ENCODE measurements at regions not wholly inside any gene's neighbourhood (a gene's known extent, or its start where the extent isn't known, plus 50 kb on each side); places are given as distances from the start of the nearest gene placed in this dataset.

DNA sequence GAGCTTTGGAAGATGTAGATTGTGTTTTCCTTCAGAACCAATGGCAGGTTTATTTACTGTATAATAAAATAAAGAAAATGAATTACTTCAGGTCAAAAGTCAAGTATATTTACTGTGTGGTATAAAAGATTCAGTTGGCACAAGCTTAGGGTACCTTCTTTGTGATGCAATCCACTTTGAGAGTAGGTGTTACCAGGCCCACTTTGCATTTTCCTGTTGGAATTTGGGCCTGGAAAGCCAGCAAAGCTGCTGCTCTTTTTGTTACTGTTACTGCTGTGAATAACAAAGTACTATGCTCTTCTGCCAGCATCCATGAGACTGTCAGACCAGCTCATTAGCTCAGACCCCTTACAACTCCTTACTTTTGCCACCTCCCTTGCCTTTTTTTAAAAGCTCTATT is 649.0 kb upstream of the SEL1L start:
- Mint-ChIP-seq H3K4me3 (no peak overlapping the region), H3K9me3 (ENCODE audit: low read depth) (peaks cover 18% of the 10 kb centered on the region), H3K27me3 (no peaks in the 10 kb centered on the region), H3K36me3 (no peaks in the 10 kb centered on the region), H3K4me1 (no peaks in the 10 kb centered on the region), H3K27ac (no peak overlapping the region)
- no peak for DNase-seq
- no peak for ATAC-seq
- CTCF ChIA-PET, result no interaction called here

DNA sequence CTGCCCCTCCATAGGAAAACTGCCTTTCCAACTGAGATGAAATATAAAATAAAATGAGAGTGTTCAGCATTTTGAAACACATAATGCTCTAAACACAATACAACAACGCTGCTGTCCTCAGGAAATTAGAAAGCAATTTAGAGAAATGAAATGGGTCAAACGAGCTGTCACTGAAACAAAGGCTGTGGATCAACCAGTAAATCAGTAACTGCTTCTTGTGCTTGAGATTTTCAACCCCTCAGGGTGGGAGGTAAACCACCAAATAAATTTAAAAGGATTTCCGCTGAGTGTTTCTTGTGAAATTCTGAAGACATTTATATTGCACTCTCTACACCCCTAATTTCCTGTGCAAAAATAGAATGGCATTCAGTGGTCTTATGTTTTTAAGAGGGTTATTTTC is 657.1 kb upstream of the SEL1L start:
- H3K9me3 Mint-ChIP-seq (ENCODE audit: low read depth), result peaks cover 13% of the 10 kb centered on the region
- H3K4me1 Mint-ChIP-seq, result no peaks in the 10 kb centered on the region
- H3K4me3 Mint-ChIP-seq, result no peak overlapping the region
- no peaks in the 10 kb centered on the region for H3K36me3 Mint-ChIP-seq
- no peaks in the 10 kb centered on the region for H3K27me3 Mint-ChIP-seq
- ATAC-seq, result no peak
- no peak overlapping the region for H3K27ac Mint-ChIP-seq
- CTCF ChIA-PET, result no interaction called here
- no peak for DNase-seq

DNA sequence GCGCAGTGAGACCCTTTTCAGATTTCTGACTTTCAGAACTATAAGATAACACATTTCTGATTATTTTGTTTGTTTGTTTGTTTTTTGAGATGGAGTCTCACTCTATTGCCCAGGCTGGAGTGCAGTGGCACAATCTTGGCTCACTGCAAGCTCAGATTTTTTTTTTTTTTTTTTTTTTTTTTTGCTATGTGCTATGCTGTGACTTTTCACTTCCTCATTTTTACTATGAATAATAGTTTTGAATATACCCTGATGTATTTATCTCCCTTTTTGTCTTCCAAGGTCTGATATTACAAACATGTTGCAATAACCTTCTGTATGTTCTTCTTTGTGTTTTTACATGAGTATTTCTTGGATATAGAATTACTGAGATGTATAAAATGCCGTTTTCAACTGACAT is 658.7 kb upstream of the SEL1L start:
- peaks cover 13% of the 10 kb centered on the region for H3K9me3 Mint-ChIP-seq (ENCODE audit: low read depth)
- DNase-seq (no peak), ATAC-seq (no peak)
- H3K4me1 Mint-ChIP-seq, result no peaks in the 10 kb centered on the region
- no peaks in the 10 kb centered on the region for H3K27me3 Mint-ChIP-seq
- no peaks in the 10 kb centered on the region for H3K36me3 Mint-ChIP-seq
- CTCF ChIA-PET, result no interaction called here
- no peak overlapping the region for H3K4me3 Mint-ChIP-seq
- no peak overlapping the region for H3K27ac Mint-ChIP-seq

DNA sequence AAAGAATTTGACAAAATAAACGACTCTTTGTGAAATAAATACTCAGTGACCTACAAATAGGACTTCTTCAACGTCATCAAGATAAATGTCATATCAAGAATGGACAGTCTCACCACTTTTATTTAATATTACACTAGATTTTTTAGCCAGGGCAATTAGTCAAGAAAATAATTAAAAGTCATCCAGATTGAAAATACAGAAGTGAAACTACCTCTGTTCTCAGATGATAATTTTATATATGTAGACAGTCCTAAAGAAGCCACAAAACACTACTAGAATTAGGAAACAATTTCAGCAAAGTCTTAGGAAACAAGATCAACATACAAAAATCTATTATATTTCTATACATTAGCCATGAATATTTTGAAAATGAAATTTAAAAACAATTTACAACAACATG is 689.6 kb upstream of the SEL1L start:
- no peaks in the 10 kb centered on the region for H3K36me3 Mint-ChIP-seq
- CTCF ChIA-PET, result no interaction called here
- no peaks in the 10 kb centered on the region for H3K4me1 Mint-ChIP-seq
- peaks cover 8% of the 10 kb centered on the region for H3K9me3 Mint-ChIP-seq (ENCODE audit: low read depth)
- no peak for ATAC-seq
- no peak overlapping the region for H3K4me3 Mint-ChIP-seq
- DNase-seq, result no peak
- H3K27me3 Mint-ChIP-seq, result no peaks in the 10 kb centered on the region
- no peak overlapping the region for H3K27ac Mint-ChIP-seq

DNA sequence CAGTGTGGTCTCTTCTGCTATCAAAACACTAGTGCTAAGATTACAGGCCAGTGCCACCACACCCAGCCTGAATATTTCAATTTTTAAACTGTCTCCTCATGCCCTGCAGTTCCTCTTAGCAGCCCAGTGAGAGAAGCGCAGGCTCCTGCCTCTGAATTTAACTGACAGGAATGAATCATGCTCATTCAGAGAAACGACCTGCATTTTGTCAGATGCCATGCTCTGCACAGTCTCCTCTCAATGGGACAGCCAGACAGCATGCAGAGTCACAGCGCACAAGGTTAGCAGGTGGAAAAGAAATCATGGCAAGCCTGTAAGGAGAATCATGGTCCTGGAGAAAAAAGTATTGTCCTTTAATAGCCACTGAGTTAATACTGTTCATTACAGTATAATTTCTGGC is 691.0 kb upstream of the SEL1L start:
- Mint-ChIP-seq H3K4me3 (no peak overlapping the region), H3K27ac (no peak overlapping the region), H3K9me3 (ENCODE audit: low read depth) (peaks cover 8% of the 10 kb centered on the region), H3K27me3 (no peaks in the 10 kb centered on the region), H3K36me3 (no peaks in the 10 kb centered on the region), H3K4me1 (no peaks in the 10 kb centered on the region)
- DNase-seq, result no peak
- CTCF ChIA-PET, result no interaction called here
- ATAC-seq, result no peak

DNA sequence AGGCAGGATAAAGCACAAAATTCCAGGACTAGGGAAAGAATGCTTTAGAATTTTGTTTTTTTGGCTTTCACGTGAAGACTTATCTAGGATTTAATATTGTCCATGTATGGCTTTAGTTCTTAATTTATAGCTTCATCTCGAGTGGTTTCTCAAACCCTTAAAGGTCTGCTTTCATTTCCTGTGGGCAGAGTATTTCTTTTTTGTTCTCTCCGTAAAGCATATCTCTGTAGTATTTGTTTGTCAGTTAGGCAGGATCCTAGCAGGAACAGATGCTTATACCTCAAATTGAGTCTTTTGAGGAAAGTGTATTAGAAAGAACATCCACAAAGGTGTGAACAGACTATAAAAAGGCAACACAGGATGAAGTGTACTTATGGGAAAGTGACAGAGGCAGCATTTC is 697.1 kb upstream of the SEL1L start:
- Mint-ChIP-seq H3K4me3 (no peak overlapping the region), H3K36me3 (no peaks in the 10 kb centered on the region), H3K27ac (no peak overlapping the region), H3K9me3 (ENCODE audit: low read depth) (peaks cover 13% of the 10 kb centered on the region), H3K27me3 (no peaks in the 10 kb centered on the region), H3K4me1 (no peaks in the 10 kb centered on the region)
- CTCF ChIA-PET, result no interaction called here
- DNase-seq, result no peak
- ATAC-seq, result no peak

DNA sequence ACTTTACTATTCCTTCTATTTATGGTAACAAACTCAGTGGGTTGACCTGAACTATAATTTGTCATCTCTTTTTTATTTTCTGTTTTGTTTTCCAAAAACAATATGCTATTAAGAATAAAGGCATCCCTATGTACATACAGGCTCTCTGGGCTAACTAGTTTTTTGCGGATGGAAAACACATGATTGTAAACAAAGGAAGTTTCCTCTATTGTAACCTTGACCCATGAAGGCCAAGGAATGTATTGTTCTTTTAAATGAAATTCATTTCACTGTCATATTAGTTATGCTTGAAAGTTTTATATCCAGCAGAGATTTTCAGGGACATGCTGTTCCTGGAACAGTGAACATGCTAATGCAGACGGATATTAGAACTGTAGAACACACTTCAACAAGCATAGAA is 705.0 kb upstream of the SEL1L start:
- Mint-ChIP-seq H3K9me3 (ENCODE audit: low read depth) (peaks cover 16% of the 10 kb centered on the region), H3K27ac (no peak overlapping the region), H3K4me3 (no peak overlapping the region), H3K4me1 (no peaks in the 10 kb centered on the region), H3K27me3 (no peaks in the 10 kb centered on the region), H3K36me3 (no peaks in the 10 kb centered on the region)
- no peak for ATAC-seq
- CTCF ChIA-PET, result no interaction called here
- DNase-seq, result no peak

DNA sequence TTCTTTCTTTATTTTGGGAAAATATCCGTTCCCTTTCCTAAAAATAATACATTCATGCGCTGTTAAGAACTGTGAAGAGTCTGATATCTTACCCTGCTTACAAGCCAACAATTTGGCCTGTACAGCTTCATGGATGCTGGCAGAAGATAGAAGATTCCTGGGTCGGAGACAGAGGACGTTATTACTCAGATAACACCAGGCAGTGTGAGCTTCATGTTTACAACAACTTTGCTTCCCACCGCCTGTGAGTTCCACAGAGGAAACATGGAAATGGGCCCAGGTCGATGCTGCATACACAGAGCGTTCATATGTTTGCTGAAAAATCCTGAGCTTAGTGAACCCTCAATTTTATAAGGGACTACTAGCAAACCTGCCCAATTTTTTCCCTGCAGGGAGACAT is 705.6 kb upstream of the SEL1L start:
- Mint-ChIP-seq H3K27me3 (no peaks in the 10 kb centered on the region), H3K9me3 (ENCODE audit: low read depth) (peaks cover 18% of the 10 kb centered on the region), H3K4me1 (no peaks in the 10 kb centered on the region), H3K4me3 (no peak overlapping the region), H3K27ac (no peak overlapping the region), H3K36me3 (no peaks in the 10 kb centered on the region)
- CTCF ChIA-PET, result no interaction called here
- DNase-seq (no peak), ATAC-seq (no peak)

DNA sequence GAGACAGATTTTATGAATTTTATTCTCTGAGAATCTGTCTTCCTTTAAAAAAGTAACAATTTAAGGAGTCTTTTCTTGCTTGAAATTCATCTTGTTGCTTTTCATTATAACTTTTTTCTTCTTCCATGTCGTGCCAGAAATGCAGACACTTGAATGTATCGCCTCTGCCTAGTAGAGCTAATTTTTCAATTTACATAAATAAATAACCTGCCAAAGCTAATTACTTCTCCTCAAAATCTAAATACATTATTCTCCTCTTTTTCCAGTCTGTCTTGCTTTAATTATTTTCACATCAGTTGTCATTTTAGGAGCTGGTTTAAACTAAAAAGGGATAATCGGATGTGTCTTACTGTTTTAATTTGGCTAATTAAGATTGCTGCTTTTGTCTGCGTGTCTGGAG is 711.1 kb upstream of the SEL1L start:
- H3K36me3 Mint-ChIP-seq, result no peaks in the 10 kb centered on the region
- CTCF ChIA-PET, result no interaction called here
- no peaks in the 10 kb centered on the region for H3K27me3 Mint-ChIP-seq
- no peak for ATAC-seq
- no peak overlapping the region for H3K27ac Mint-ChIP-seq
- H3K4me3 Mint-ChIP-seq, result no peak overlapping the region
- no peaks in the 10 kb centered on the region for H3K4me1 Mint-ChIP-seq
- DNase-seq, result no peak
- H3K9me3 Mint-ChIP-seq (ENCODE audit: low read depth), result peaks cover 17% of the 10 kb centered on the region

DNA sequence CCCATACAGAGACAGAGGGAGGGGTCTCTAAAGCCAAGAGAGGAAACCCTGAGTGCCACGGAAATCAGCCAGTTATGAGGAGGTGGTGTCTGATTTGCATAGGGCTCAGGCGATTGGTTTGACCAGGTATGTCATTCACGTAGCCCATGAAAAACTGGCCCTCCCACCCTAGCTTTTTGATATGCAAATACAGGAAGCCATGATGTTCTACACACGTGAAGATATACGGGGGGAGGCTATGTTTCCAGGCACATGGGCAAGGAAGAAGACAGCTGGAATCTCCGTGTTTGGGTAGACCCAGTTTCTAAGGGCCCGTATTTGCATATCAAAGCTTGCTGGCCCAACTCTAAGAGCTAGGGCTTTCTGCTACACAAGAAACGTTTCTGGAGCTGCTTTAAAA is 717.8 kb upstream of the SEL1L start:
- Mint-ChIP-seq H3K27me3 (no peaks in the 10 kb centered on the region), H3K4me1 (no peaks in the 10 kb centered on the region), H3K36me3 (no peaks in the 10 kb centered on the region), H3K27ac (no peak overlapping the region), H3K9me3 (ENCODE audit: low read depth) (peaks cover 20% of the 10 kb centered on the region), H3K4me3 (no peak overlapping the region)
- DNase-seq, result no peak
- no peak for ATAC-seq
- CTCF ChIA-PET, result no interaction called here

DNA sequence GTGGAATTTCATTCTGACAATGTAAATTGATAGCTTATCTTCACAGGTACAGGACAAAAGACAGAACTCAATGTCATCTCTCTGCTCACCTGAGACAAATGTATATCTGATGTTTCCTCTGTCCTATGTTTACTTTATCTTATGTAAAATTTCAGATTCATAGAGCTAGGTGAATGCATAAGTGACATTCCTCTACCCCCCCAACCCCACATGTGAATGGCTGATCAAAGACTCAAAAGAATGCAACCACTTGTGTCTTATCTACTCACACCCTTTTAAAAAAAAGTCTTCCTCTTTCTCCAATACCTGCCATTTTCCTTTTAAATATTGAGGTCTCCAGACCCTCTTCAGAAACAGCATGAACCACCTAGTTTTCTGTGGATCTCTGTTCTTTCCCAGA is 736.6 kb upstream of the SEL1L start:
- Mint-ChIP-seq H3K4me3 (no peak overlapping the region), H3K9me3 (ENCODE audit: low read depth) (peaks cover 12% of the 10 kb centered on the region), H3K27ac (no peak overlapping the region), H3K4me1 (no peaks in the 10 kb centered on the region), H3K36me3 (no peaks in the 10 kb centered on the region), H3K27me3 (no peaks in the 10 kb centered on the region)
- CTCF ChIA-PET, result no interaction called here
- ATAC-seq (no peak), DNase-seq (no peak)

DNA sequence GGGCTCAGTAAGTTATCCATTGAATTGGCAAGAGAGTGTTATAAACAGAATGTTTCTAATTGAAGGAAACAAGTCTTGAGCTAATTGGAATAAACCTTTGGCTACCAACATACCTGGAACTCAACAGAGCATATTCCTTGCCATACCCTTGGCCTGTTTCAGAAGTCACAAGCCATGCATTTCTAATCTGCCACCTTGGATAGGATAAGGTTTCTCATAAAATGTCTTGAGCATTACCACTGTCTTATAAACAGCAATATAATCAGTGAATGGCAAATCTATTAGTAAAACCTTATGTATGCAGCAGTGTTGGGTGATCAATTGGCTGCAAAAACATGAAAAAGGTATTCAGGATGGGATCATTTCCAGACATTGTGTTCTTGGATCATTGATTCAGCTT is 765.2 kb upstream of the SEL1L start:
- no peak overlapping the region for H3K27ac Mint-ChIP-seq
- H3K36me3 Mint-ChIP-seq, result no peaks in the 10 kb centered on the region
- H3K4me1 Mint-ChIP-seq, result no peaks in the 10 kb centered on the region
- H3K27me3 Mint-ChIP-seq, result no peaks in the 10 kb centered on the region
- DNase-seq (no peak), ATAC-seq (no peak)
- H3K9me3 Mint-ChIP-seq (ENCODE audit: low read depth), result peaks cover 12% of the 10 kb centered on the region
- CTCF ChIA-PET, result no interaction called here
- H3K4me3 Mint-ChIP-seq, result no peak overlapping the region

DNA sequence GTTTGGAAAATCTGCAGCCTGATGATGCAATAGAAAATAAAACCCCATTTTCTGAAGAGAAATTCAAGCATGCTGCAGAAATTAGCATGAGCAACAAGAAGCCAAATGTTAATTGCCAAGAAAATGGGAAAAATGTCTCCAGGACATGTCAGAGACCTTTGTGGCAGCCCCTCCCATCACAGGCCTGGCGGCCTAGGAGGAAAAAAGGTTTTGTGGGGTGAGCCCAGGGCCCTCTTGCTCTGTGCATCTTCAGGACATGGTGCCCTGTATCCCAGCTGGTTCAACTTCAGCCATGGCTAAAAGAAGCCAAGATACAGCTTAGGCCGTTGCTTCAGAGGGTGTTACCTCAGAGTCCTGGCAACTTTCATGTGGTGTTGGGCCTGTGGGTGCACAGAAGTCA is 775.5 kb upstream of the SEL1L start:
- Mint-ChIP-seq H3K4me3 (no peak overlapping the region), H3K36me3 (no peaks in the 10 kb centered on the region), H3K27me3 (no peaks in the 10 kb centered on the region), H3K27ac (no peak overlapping the region), H3K4me1 (no peaks in the 10 kb centered on the region), H3K9me3 (ENCODE audit: low read depth) (peaks cover 13% of the 10 kb centered on the region)
- DNase-seq (no peak), ATAC-seq (no peak)
- CTCF ChIA-PET, result no interaction called here

DNA sequence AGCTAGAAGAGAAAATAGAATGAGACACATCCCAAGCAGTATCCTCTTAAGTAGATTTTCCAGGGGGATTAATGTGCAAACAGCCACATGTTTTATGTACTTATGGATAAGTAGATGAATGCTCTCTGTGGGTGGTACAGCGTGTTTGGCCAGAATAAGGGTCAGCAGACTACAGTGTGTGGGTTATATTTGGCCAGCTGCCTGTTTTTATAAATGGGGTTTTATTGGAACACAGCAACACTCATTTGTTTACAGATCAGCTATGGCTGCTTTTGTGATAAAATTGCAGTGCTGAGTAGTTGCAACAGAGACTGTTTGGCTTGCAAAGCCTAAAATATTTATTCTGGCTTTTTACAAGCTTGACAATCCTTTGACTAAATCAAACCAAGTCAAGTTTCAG is 780.2 kb upstream of the SEL1L start:
- CTCF ChIA-PET, result no interaction called here
- no peak for ATAC-seq
- no peak overlapping the region for H3K27ac Mint-ChIP-seq
- H3K36me3 Mint-ChIP-seq, result no peaks in the 10 kb centered on the region
- DNase-seq, result no peak
- H3K27me3 Mint-ChIP-seq, result no peaks in the 10 kb centered on the region
- H3K9me3 Mint-ChIP-seq (ENCODE audit: low read depth), result peaks cover 6% of the 10 kb centered on the region
- H3K4me1 Mint-ChIP-seq, result no peaks in the 10 kb centered on the region
- no peak overlapping the region for H3K4me3 Mint-ChIP-seq

DNA sequence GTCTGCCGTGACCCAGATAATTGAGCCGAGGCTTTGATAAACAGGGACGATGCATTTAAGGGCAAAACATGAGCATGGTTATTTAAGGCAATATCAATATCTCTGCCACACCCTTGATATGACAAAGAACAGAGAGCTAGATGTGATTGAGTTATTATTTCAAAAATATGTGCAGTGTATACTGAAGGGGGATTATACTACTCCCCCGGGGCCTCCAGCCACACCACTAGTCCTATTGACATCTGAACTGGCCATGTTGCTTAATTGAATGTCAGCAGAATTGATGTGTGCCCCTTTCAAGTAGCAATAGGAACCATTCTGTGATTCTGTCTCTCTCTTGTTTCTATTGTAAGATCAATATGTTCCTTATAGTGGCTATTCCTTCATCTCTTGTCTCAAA is 794.8 kb upstream of the SEL1L start:
- H3K27me3 Mint-ChIP-seq, result no peaks in the 10 kb centered on the region
- H3K27ac Mint-ChIP-seq, result no peak overlapping the region
- peaks cover 8% of the 10 kb centered on the region for H3K9me3 Mint-ChIP-seq (ENCODE audit: low read depth)
- CTCF ChIA-PET, result no interaction called here
- no peak for ATAC-seq
- no peak overlapping the region for H3K4me3 Mint-ChIP-seq
- peaks cover 2% of the 10 kb centered on the region for H3K36me3 Mint-ChIP-seq
- no peak for DNase-seq
- no peaks in the 10 kb centered on the region for H3K4me1 Mint-ChIP-seq

All from activated CD8-positive, alpha-beta memory T cell treated with anti-CD3 and anti-CD28 coated beads, Interleukin-2, amount 10 ng/mL, durations not matched to agents 7 days and 5 days (primary cell).